HUES6 (cell line): ENCODE measurements at regions not wholly inside any gene's neighbourhood (a gene's known extent, or its start where the extent isn't known, plus 50 kb on each side); places are given as distances from the start of the nearest gene placed in this dataset.

Source experiments
- H3K27ac ChIP-seq: 2 replicates; pipeline ENCODE4 v1.7.0; 2013; ENCODE audit warnings: low read depth, mild to moderate bottlenecking, low read length, inconsistent platforms
- H3K27me3 ChIP-seq: 2 replicates; pipeline ENCODE4 v1.6.1; 2013; ENCODE audit warnings: low read length; ENCODE audit not compliant: control insufficient read depth, insufficient read depth
- H3K36me3 ChIP-seq: 2 replicates; pipeline ENCODE4 v1.6.1; 2013; ENCODE audit warnings: low read length; ENCODE audit not compliant: control insufficient read depth, insufficient read depth
- H3K4me1 ChIP-seq: 2 replicates; pipeline ENCODE4 v1.6.1; 2013; ENCODE audit warnings: low read length; ENCODE audit not compliant: control insufficient read depth, insufficient read depth
- H3K4me3 ChIP-seq: 2 replicates; pipeline ENCODE4 v1.5.1; 2013; ENCODE audit warnings: low read depth, low read length
- H3K9ac ChIP-seq: one replicate; pipeline ENCODE4 v1.6.1; 2013; ENCODE audit warnings: mild to moderate bottlenecking, low read length
- H3K9me3 ChIP-seq: 2 replicates; pipeline ENCODE4 v1.6.1; 2013; ENCODE audit warnings: low read depth, low read length; ENCODE audit not compliant: control insufficient read depth, insufficient read depth

DNA sequence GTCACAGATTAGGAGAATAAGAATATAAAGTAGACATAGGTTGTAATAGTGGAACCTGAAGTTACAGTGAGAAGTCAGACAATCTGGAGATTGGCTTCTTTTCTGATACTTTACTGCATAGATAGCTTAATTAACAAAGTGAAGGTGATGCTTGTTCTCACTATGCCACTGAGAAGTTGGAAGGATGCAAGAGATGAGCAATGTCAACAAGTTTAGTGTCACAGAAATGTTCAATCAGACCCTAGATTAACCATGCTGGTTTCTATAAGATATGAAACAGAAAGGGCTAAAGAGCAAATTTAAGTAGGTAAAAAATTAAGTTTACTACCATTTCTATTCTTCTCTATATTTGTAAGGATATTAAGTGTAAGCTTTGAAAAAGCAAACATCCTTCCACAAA, 838.6 kb upstream of the SORCS1 start:
- no peaks in the 10 kb centered on the region for H3K27me3 ChIP-seq
- H3K27ac ChIP-seq = no peak overlapping the region
- no peak overlapping the region for H3K9ac ChIP-seq
- H3K36me3 ChIP-seq = no peaks in the 10 kb centered on the region
- no peaks in the 10 kb centered on the region for H3K4me1 ChIP-seq
- H3K4me3 ChIP-seq = no peak overlapping the region
- peaks cover 17% of the 10 kb centered on the region for H3K9me3 ChIP-seq

DNA sequence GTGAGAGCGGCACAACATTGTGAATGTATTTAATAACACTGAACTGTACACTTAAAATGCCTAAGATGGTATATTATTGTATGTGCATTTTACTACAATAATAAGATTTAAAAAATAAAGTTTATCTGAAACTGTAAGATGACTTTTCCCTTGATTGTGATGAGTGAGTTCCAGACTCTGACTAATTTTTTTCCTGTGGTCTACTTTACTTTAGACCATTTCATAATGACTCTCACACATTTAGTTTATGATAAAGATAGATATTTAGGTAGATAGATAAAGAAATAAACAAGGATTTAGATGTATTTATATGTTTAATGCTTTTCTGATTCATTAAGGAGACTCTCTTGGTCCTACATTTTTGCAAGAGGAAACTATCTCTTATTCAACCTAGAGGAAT, 835.9 kb upstream of the SORCS1 start:
- no peak overlapping the region for H3K27ac ChIP-seq
- no peaks in the 10 kb centered on the region for H3K9me3 ChIP-seq
- H3K36me3 ChIP-seq = no peaks in the 10 kb centered on the region
- no peak overlapping the region for H3K9ac ChIP-seq
- no peaks in the 10 kb centered on the region for H3K27me3 ChIP-seq
- no peak overlapping the region for H3K4me3 ChIP-seq
- no peaks in the 10 kb centered on the region for H3K4me1 ChIP-seq

DNA sequence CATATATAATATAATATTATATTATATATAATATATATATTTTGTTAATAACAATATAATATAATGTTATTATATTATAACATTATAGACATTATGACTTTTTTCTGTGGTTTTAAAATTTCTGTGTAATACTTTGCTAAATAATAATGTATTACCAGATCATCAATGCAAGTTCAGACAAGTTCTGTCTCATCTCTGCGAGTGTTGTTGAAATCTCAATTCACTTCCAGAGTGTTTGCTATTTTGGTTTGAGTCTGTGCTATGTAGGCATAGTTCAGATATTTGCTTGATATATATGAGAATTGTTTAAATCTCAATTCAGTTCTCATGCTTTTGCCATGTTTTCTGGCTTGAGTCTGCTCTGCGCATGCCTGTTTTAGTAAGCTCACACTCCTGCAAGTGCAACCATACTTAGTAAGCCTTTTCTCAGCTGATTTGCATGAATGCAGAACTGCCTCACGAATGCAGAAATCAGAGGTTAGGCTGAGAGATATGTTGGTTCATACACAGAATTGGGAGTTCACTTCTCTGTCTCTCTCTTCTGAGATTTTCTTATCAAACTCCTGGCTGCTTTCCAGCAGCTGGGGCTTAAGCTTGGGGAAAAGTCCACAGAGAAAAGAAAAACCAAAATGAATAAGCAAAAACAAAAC, 830.2 kb upstream of the SORCS1 start:
- Histone ChIP-seq H3K27ac (no peak overlapping the region; the same call in 1 of the 2 replicates), H3K4me3 (no peak overlapping the region), H3K27me3 (no peaks in the 10 kb centered on the region), H3K9ac (no peak overlapping the region), H3K4me1 (no peaks in the 10 kb centered on the region; the same call in 1 of the 2 replicates), H3K9me3 (no peaks in the 10 kb centered on the region), H3K36me3 (no peaks in the 10 kb centered on the region)

DNA sequence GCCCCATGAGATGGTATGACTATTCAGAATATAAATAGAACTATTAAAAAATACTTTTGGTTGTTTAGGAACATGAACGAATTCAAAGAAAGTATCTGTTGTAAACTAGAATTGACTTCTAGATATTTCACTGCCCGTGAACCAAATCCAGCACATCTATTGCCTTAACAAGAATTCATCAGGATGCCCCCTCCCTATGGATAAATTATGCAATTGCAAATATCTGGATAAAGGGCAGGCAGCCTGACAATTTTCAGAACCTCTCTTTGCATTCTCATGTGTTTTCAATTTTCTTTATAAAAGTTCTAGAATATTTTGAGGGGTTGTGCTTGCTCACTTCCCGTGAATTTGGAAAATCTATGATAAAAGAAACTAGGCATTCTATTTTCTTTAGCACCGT, 822.1 kb upstream of the SORCS1 start:
- H3K4me3 ChIP-seq = no peak overlapping the region
- no peak overlapping the region for H3K9ac ChIP-seq
- H3K27ac ChIP-seq = no peak overlapping the region
- no peaks in the 10 kb centered on the region for H3K9me3 ChIP-seq
- H3K27me3 ChIP-seq = no peaks in the 10 kb centered on the region
- no peaks in the 10 kb centered on the region for H3K4me1 ChIP-seq
- H3K36me3 ChIP-seq = no peaks in the 10 kb centered on the region

DNA sequence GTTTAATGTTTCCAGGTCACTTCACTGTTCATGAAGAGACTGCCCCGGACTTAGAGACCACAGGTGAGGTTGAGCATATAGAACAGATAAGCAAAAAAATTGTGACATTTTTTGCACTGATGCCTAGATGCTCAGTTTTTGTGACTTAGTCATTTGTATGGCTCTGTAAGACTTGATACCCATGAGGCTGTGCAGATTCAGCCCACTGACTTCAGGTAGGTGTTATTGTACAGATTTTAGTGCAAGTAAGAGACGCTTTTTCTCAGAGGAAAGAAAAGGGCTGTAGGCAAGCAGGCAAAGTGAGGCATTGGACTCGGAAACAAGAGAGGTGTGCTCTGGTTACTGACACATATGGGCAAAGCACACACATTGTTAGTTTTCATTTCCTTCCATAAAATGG, 820.1 kb upstream of the SORCS1 start:
- Histone ChIP-seq H3K9ac (no peak overlapping the region), H3K4me1 (no peaks in the 10 kb centered on the region), H3K9me3 (no peaks in the 10 kb centered on the region), H3K27me3 (no peaks in the 10 kb centered on the region), H3K36me3 (no peaks in the 10 kb centered on the region), H3K27ac (no peak overlapping the region), H3K4me3 (no peak overlapping the region)

DNA sequence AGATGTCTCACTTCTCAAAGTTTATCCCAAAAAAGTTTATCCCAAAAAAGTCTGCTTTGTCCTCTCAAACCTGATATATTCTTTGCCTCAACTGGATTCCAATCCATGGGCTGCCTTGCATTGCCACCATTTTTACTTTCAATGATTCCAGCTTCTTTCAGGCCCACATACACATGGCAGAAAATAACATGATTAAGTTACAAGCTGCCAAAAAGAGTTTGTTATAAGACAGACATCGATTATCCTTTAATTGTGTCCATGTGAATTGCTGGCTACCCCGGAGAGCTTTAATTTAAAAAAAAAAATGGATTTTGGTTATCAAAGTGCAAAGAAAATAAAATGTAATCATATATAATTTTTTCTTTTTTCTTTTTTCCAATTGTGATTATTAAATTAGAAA, 819.6 kb upstream of the SORCS1 start:
- H3K4me3 ChIP-seq = no peak overlapping the region
- no peaks in the 10 kb centered on the region for H3K27me3 ChIP-seq
- no peaks in the 10 kb centered on the region for H3K4me1 ChIP-seq
- H3K36me3 ChIP-seq = no peaks in the 10 kb centered on the region
- no peaks in the 10 kb centered on the region for H3K9me3 ChIP-seq
- H3K27ac ChIP-seq = no peak overlapping the region
- no peak overlapping the region for H3K9ac ChIP-seq

DNA sequence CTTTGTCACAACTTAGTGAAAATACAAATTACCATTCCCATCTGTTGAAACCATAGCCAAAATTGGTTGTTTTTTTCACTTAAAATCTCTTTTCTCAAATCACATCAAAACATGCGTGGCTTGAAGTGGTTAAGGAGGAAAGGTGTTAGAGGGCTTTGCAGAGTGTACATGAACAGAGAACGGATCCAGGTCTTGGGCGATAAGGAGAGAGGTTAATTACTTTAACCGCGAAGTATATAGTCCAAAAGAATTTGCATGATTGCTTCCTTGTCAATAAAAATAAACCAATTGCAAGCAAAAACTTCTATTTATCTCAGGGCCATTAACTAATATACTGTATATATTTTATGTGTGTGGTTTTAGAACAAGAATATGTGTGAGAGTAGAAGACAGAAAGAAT, 813.9 kb upstream of the SORCS1 start:
- H3K9me3 ChIP-seq = 0 out of 2 replicates have a peak, but pooled peaks cover 6% of the 10 kb centered on the region
- no peak overlapping the region for H3K9ac ChIP-seq
- H3K27me3 ChIP-seq = no peaks in the 10 kb centered on the region
- H3K27ac ChIP-seq = no peak overlapping the region
- H3K36me3 ChIP-seq = no peaks in the 10 kb centered on the region
- no peaks in the 10 kb centered on the region for H3K4me1 ChIP-seq
- H3K4me3 ChIP-seq = no peak overlapping the region

DNA sequence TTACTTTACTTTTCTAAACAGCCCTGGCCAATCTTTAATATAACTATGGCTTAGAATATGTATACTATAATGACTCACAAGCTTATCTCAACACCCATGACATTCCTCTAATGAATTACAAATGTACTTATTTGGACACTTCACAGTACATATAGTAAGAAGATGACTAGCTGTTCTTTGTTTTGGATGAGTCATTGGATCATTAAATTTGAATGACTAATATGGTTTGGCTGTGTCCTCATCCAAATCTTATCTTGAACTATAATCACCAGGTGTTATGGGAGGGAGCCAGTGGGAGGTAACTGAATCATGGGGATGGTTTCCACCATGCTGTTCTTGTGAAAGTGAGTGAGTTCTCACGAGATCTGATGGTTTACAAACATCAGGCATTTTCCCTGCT, 807.5 kb upstream of the SORCS1 start:
- H3K27ac ChIP-seq = no peak overlapping the region
- H3K4me1 ChIP-seq = no peaks in the 10 kb centered on the region
- H3K9ac ChIP-seq = no peak overlapping the region
- H3K36me3 ChIP-seq = no peaks in the 10 kb centered on the region
- H3K9me3 ChIP-seq = 0 out of 2 replicates have a peak, but pooled peaks cover 2% of the 10 kb centered on the region
- no peak overlapping the region for H3K4me3 ChIP-seq
- H3K27me3 ChIP-seq = no peaks in the 10 kb centered on the region

DNA sequence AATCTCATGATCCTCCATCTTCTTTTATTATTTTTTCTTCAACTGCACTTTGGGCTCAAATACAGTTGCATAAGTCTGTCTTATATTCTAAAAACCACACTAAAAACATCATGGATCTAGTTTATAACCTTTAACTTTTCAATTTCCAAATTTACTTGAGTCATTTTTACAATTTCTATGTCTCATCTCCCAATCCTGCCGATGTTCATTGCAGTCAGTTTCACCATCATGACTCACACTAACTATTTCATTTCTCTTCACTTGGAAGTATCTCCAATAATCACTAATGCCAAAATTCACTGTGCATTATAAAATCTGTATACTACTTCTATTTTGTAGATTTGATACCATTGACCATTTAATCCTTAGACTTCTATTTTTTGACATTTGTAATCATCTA, 806.9 kb upstream of the SORCS1 start:
- H3K27ac ChIP-seq = no peak overlapping the region

DNA sequence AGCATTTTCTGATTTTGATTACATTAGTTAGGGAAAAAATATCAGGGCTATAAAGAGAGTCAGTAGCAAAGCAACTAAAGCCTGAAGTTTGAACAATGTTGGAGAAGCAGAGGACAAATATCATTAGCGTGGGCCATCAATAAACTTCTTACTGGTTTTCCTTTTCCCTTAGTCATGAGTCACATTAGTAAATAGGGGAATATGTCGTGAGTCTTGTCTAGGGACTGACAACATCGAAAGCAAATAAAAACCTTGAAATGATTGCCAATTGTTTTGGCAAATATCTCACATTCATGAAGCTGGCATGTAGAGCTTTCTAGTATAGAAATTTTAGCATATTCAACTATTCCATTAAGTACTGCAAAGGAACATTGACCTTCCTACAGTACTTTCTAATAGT, 806.0 kb upstream of the SORCS1 start:
- H3K27me3 ChIP-seq = no peaks in the 10 kb centered on the region
- 0 out of 2 replicates have a peak, but pooled peaks cover 2% of the 10 kb centered on the region for H3K9me3 ChIP-seq
- H3K4me3 ChIP-seq = no peak overlapping the region
- H3K36me3 ChIP-seq = no peaks in the 10 kb centered on the region
- no peak overlapping the region for H3K27ac ChIP-seq
- no peak overlapping the region for H3K9ac ChIP-seq
- H3K4me1 ChIP-seq = no peaks in the 10 kb centered on the region

More for the DNA sequence above, 806.9 kb upstream of the SORCS1 start:
- H3K4me3 ChIP-seq = no peak overlapping the region
- no peaks in the 10 kb centered on the region for H3K4me1 ChIP-seq
- no peaks in the 10 kb centered on the region for H3K36me3 ChIP-seq
- H3K9me3 ChIP-seq = 0 out of 2 replicates have a peak, but pooled peaks cover 2% of the 10 kb centered on the region
- no peak overlapping the region for H3K9ac ChIP-seq
- H3K27me3 ChIP-seq = no peaks in the 10 kb centered on the region

DNA sequence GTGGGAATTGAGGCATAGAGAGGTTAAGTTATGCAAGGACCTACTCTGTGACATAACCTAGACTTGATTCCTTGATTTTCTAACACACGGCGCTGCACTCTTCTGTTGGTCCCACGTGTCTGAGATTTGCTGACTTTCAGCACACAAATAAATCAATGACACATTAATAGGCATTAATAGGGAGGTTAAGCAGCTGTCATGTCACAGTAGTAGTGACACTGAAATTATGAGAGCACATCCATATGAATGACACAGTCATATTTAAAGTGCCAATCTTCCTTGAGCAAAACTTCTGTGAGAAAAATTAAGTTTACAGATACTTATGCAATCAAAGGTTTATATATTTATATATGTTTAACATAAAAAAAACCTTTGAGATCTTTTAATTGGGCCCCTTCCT, 805.4 kb upstream of the SORCS1 start:
- H3K36me3 ChIP-seq = no peaks in the 10 kb centered on the region
- H3K4me3 ChIP-seq = no peak overlapping the region
- H3K4me1 ChIP-seq = no peaks in the 10 kb centered on the region
- H3K9me3 ChIP-seq = 0 out of 2 replicates have a peak, but pooled peaks cover under 1% of the 10 kb centered on the region
- no peaks in the 10 kb centered on the region for H3K27me3 ChIP-seq
- H3K27ac ChIP-seq = no peak overlapping the region
- no peak overlapping the region for H3K9ac ChIP-seq
